CD14-positive monocyte (primary cell): ENCODE measurements at regions not wholly inside any gene's neighbourhood (a gene's known extent, or its start where the extent isn't known, plus 50 kb on each side); places are given as distances from the start of the nearest gene placed in this dataset.

ENCODE experiments used
- DNase-seq, 3 donors: peaks; one replicate each; pipeline ENCODE4 v3.0.0-alpha.2; 2011 to 2022
- H2AFZ ChIP-seq: 2 replicates; pipeline ENCODE4 v1.6.0; 2012; ENCODE audit warnings: mild to moderate bottlenecking, low read depth, low read length, inconsistent platforms; ENCODE audit not compliant: insufficient read depth, poor library complexity, severe bottlenecking
- H3K27ac ChIP-seq, 2 donors: 1 replicate in 1 of 2; 2 replicates in 1 of 2; pipeline ENCODE4 v1.5.1; 2012 to 2013; ENCODE audit warnings: low read length in 2 of 2, control low read depth in 1 of 2, inconsistent platforms in 1 of 2, low read depth in 1 of 2, mild to moderate bottlenecking in 1 of 2
- H3K27me3 ChIP-seq, 2 donors: one replicate each; pipeline versions ENCODE4 v1.6.0 to v1.6.1; 2011 to 2013; ENCODE audit warnings: low read length in 2 of 2; ENCODE audit not compliant: control insufficient read depth in 2 of 2, insufficient read depth in 2 of 2
- H3K36me3 ChIP-seq, 2 donors: replicated peaks in 1 of 2; 1 replicate in 1 of 2; 2 replicates in 1 of 2; pipeline versions ENCODE4 v1.5.1 to v1.6.1; 2012 to 2013; ENCODE audit warnings: low read length in 2 of 2, control low read depth in 1 of 2, inconsistent platforms in 1 of 2, mild to moderate bottlenecking in 1 of 2; ENCODE audit not compliant: insufficient read depth in 2 of 2, control insufficient read depth in 1 of 2
- H3K4me1 ChIP-seq, 2 donors: 1 replicate in 1 of 2; 2 replicates in 1 of 2; pipeline versions ENCODE4 v1.5.1 to v1.6.1; 2012 to 2013; ENCODE audit warnings: low read length in 2 of 2, control low read depth in 1 of 2, inconsistent platforms in 1 of 2, mild to moderate bottlenecking in 1 of 2, moderate library complexity in 1 of 2; ENCODE audit not compliant: insufficient read depth in 2 of 2, control insufficient read depth in 1 of 2
- H3K4me2 ChIP-seq: replicated peaks from 2 replicates; pipeline ENCODE3; 2012; ENCODE audit warnings: low read length, moderate library complexity, mild to moderate bottlenecking; ENCODE audit not compliant: poor library complexity, severe bottlenecking; ENCODE audit errors: extremely low read depth
- H3K4me3 ChIP-seq, 3 experiments: fragments of 200-600 bp in 1 of 3; sonication (generic) in 1 of 3; replicated peaks in 1 of 3; 1 replicate in 2 of 3; 2 replicates in 1 of 3; pipeline ENCODE4 v1.5.1; 2011 to 2013; ENCODE audit warnings: low read length in 3 of 3, mild to moderate bottlenecking in 3 of 3, control low read depth in 2 of 3, low read depth in 2 of 3, inconsistent platforms in 1 of 3, moderate library complexity in 1 of 3
- H3K79me2 ChIP-seq: 2 replicates; pipeline ENCODE4 v1.6.0; 2012; ENCODE audit warnings: mild to moderate bottlenecking, control low read depth, inconsistent platforms, low read length, moderate library complexity; ENCODE audit not compliant: insufficient read depth
- H3K9ac ChIP-seq: 2 replicates; pipeline ENCODE4 v1.6.0; 2017; ENCODE audit warnings: low read length, mild to moderate bottlenecking; ENCODE audit not compliant: insufficient read depth, poor library complexity, severe bottlenecking
- H3K9me3 ChIP-seq, 2 donors: replicated peaks in 1 of 2; 1 replicate in 1 of 2; 2 replicates in 1 of 2; pipeline versions ENCODE4 v1.5.1 to v1.6.1; 2012 to 2013; ENCODE audit warnings: low read length in 2 of 2, control low read depth in 1 of 2; ENCODE audit not compliant: control insufficient read depth in 1 of 2, insufficient read depth in 1 of 2
- H4K20me1 ChIP-seq: 2 replicates; pipeline ENCODE4 v1.6.0; 2012; ENCODE audit warnings: mild to moderate bottlenecking, low read length, control low read depth, moderate library complexity; ENCODE audit not compliant: insufficient read depth
- H3K27ac Mint-ChIP-seq, 7 donors: one replicate each; pipeline ENCODE4 v1.8.0; 2020; ENCODE audit warnings: mild to moderate bottlenecking in 7 of 7, mixed read lengths in 7 of 7, moderate library complexity in 6 of 7, inconsistent platforms in 2 of 7
- H3K27me3 Mint-ChIP-seq, 3 donors: one replicate each; pipeline ENCODE4 v1.8.0; 2021 to 2022; ENCODE audit warnings: low read depth in 3 of 3, mild to moderate bottlenecking in 3 of 3, mixed read lengths in 3 of 3, moderate library complexity in 3 of 3, inconsistent platforms in 1 of 3
- H3K36me3 Mint-ChIP-seq, 2 donors: one replicate each; pipeline ENCODE4 v1.8.0; 2020; ENCODE audit warnings: mixed read lengths in 2 of 2, inconsistent platforms in 1 of 2, mild to moderate bottlenecking in 1 of 2
- H3K4me1 Mint-ChIP-seq: one replicate; pipeline ENCODE4 v1.8.0; 2020; ENCODE audit warnings: mild to moderate bottlenecking, mixed read lengths
- H3K4me3 Mint-ChIP-seq, 2 donors: one replicate each; pipeline ENCODE4 v1.8.0; 2020; ENCODE audit warnings: mild to moderate bottlenecking in 2 of 2, mixed read lengths in 2 of 2, moderate library complexity in 1 of 2
- H3K9me3 Mint-ChIP-seq, 7 donors: one replicate each; pipeline ENCODE4 v1.8.0; 2020 to 2022; ENCODE audit warnings: mixed read lengths in 7 of 7, mild to moderate bottlenecking in 6 of 7, moderate library complexity in 6 of 7, inconsistent platforms in 2 of 7
- CTCF ChIP-seq: fragments of 200-600 bp; IDR thresholded peaks from one replicate; pipeline ENCODE4 v1.8.0; 2022; ENCODE audit warnings: antibody characterized with exemption, mild to moderate bottlenecking
- WGBS: methylation state at CpG from one replicate; pipeline ENCODE4 v1.1.5; 2013; ENCODE audit warnings: missing lambda C conversion rate; ENCODE audit not compliant: insufficient coverage; 5-methylcytosine and 5-hydroxymethylcytosine counted together
- intact Hi-C, 2 donors: fragments of 100-400 bp; cut with micrococcal nuclease; formaldehyde crosslinking; loops; one replicate each; pipeline versions ENCODE4 v1.15.0 to v1.15.1; 2023

- Mint-ChIP-seq H3K36me3 (no peaks in the 10 kb centered on the region), H3K27me3 (peaks cover 0 to 4% (median 0%) of the 10 kb centered on the region in 3 donors), H3K4me1 (no peaks in the 10 kb centered on the region), H3K9me3 (no peaks in the 10 kb centered on the region), H3K4me3 (no peak overlapping the region), H3K27ac (no peak overlapping the region)
- H3K27me3 ChIP-seq, result no peaks in the 10 kb centered on the region
- H3K4me1 ChIP-seq, result no peaks in the 10 kb centered on the region
- no peaks in the 10 kb centered on the region for H3K9me3 ChIP-seq
- H4K20me1 ChIP-seq, result no peaks in the 10 kb centered on the region
- H3K4me3 ChIP-seq, result no peak overlapping the region
- H3K36me3 ChIP-seq, result no peaks in the 10 kb centered on the region
- TF ChIP-seq CTCF, result no peak
- H3K27ac ChIP-seq, result no peak overlapping the region
- intact Hi-C loops, result no loop called here
- no peak for DNase-seq
- H2AFZ ChIP-seq, result no peak overlapping the region
- no peaks in the 10 kb centered on the region for H3K79me2 ChIP-seq
- 86% methylated on average over 3 of the region's 6 CpGs for WGBS
- H3K4me2 ChIP-seq, result no peak overlapping the region
- H3K9ac ChIP-seq, result no peak overlapping the region
These were observed 105.2 kb downstream of the C16orf95 start for GRCh38 chr16:87212026-87212425.

DNA sequence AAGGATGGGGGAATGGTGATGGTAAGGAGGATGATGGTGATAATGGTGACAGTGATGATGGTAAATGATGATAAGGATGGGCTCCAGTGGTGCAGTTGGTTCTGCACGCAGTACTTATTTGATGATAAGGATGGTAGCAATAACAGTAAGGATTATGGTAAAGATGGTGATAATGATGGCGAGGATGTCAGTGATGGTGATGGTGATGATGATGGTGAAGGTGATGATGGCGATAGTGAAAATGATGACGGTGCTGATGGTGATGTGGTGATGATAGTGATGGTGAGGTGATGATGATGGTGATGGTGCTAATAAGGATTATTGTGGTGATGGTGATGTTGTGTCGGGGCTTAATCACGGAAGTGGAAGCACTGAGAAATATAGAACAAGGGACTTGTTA, 103.7 kb downstream of the C16orf95 start:
- no peak overlapping the region for H2AFZ ChIP-seq
- Mint-ChIP-seq H3K9me3 (no peaks in the 10 kb centered on the region), H3K4me3 (no peak overlapping the region), H3K27ac (no peak overlapping the region), H3K36me3 (no peaks in the 10 kb centered on the region), H3K27me3 (no peaks in the 10 kb centered on the region), H3K4me1 (no peaks in the 10 kb centered on the region)
- no peaks in the 10 kb centered on the region for H3K4me1 ChIP-seq
- H3K36me3 ChIP-seq, result no peaks in the 10 kb centered on the region
- H4K20me1 ChIP-seq, result no peaks in the 10 kb centered on the region
- no peak overlapping the region for H3K4me3 ChIP-seq
- no peak for DNase-seq
- no peak overlapping the region for H3K9ac ChIP-seq
- intact Hi-C loops, result no loop called here
- H3K79me2 ChIP-seq, result no peaks in the 10 kb centered on the region
- WGBS, result 94% methylated on average over 6 of the region's 6 CpGs
- no peaks in the 10 kb centered on the region for H3K27me3 ChIP-seq
- no peak overlapping the region for H3K4me2 ChIP-seq
- H3K27ac ChIP-seq, result no peak overlapping the region
- TF ChIP-seq CTCF, result no peak
- H3K9me3 ChIP-seq, result no peaks in the 10 kb centered on the region
